ENCODE measurements at regions not wholly inside any gene's neighbourhood (a gene's known extent, or its start where the extent isn't known, plus 50 kb on each side); places are given as distances from the start of the nearest gene placed in this dataset.

- WGBS: 93% methylated on average over 1 of the region's 1 CpG
- TF ChIP-seq, protein P1, sequence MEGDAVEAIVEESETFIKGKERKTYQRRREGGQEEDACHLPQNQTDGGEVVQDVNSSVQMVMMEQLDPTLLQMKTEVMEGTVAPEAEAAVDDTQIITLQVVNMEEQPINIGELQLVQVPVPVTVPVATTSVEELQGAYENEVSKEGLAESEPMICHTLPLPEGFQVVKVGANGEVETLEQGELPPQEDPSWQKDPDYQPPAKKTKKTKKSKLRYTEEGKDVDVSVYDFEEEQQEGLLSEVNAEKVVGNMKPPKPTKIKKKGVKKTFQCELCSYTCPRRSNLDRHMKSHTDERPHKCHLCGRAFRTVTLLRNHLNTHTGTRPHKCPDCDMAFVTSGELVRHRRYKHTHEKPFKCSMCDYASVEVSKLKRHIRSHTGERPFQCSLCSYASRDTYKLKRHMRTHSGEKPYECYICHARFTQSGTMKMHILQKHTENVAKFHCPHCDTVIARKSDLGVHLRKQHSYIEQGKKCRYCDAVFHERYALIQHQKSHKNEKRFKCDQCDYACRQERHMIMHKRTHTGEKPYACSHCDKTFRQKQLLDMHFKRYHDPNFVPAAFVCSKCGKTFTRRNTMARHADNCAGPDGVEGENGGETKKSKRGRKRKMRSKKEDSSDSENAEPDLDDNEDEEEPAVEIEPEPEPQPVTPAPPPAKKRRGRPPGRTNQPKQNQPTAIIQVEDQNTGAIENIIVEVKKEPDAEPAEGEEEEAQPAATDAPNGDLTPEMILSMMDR (IDR thresholded peaks at IDR 0.05): no peak
- TF ChIP-seq POLR2A (IDR thresholded peaks at IDR 0.05) (no peak), POLR2AphosphoS5 (IDR thresholded peaks at IDR 0.05) (no peak)
- no peak for DNase-seq (ENCODE audit: low spot score)
- H3K27me3 ChIP-seq (replicated peaks; ENCODE audit: insufficient read depth): no peaks in the 10 kb centered on the region
- no peaks in the 10 kb centered on the region for H3K36me3 ChIP-seq
- no peaks in the 10 kb centered on the region for H3K9me3 ChIP-seq
- H3K4me3 ChIP-seq: no peak overlapping the region
- H3K27ac ChIP-seq: no peak overlapping the region
- no peaks in the 10 kb centered on the region for H3K4me1 ChIP-seq (replicated peaks)
- intact Hi-C loops (cut with DNase I): no loop called here
Measured at GRCh38 chr2:167613471-167613870, 633.9 kb downstream of the STK39 start.

DNA sequence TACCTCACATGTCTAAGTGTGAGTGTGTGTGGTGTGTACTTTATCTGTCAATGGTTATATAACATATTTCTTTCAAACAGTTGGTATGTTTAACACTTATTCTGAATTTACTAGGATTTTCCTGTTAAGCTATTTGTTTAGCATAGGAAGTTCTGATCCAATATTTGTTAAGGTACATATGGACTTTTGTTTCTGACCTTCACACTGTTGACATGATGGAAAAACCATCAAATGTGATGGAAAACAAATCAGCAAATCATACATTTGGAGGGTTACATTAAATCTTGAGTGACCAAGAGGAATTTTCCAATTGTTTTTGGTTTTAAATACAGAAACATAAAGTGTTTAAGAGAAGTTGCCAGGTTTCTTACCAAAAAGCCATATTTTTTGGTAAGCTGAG, 638.9 kb downstream of the STK39 start:
- Histone ChIP-seq H3K4me1 (replicated peaks) (no peaks in the 10 kb centered on the region), H3K9me3 (no peaks in the 10 kb centered on the region), H3K36me3 (no peaks in the 10 kb centered on the region), H3K27me3 (replicated peaks; ENCODE audit: insufficient read depth) (no peaks in the 10 kb centered on the region), H3K27ac (no peak overlapping the region), H3K4me3 (no peak overlapping the region)
- TF ChIP-seq POLR2A (IDR thresholded peaks at IDR 0.05): no peak
- TF ChIP-seq POLR2AphosphoS5 (IDR thresholded peaks at IDR 0.05): no peak
- TF ChIP-seq, protein P1 (IDR thresholded peaks at IDR 0.05): no peak
- DNase-seq (ENCODE audit: low spot score): no peak
- intact Hi-C loops (cut with DNase I): no loop called here

GRCh38 chr2:167607731-167608130, 639.7 kb downstream of the STK39 start:
- Histone ChIP-seq H3K4me1 (replicated peaks) (no peaks in the 10 kb centered on the region), H3K36me3 (no peaks in the 10 kb centered on the region), H3K27me3 (replicated peaks; ENCODE audit: insufficient read depth) (no peaks in the 10 kb centered on the region), H3K27ac (no peak overlapping the region), H3K4me3 (no peak overlapping the region), H3K9me3 (no peaks in the 10 kb centered on the region)
- TF ChIP-seq POLR2AphosphoS5 (IDR thresholded peaks at IDR 0.05): no peak
- TF ChIP-seq POLR2A (IDR thresholded peaks at IDR 0.05): no peak
- TF ChIP-seq, protein P1 (IDR thresholded peaks at IDR 0.05): no peak
- intact Hi-C loops (cut with DNase I): no loop called here
- WGBS: 78% methylated on average over 3 of the region's 3 CpGs
- DNase-seq (ENCODE audit: low spot score): no peak

- no peaks in the 10 kb centered on the region for H3K4me1 ChIP-seq (replicated peaks)
- DNase-seq (ENCODE audit: low spot score): no peak
- 69% methylated on average over 8 of the region's 8 CpGs for WGBS
- no peak overlapping the region for H3K4me3 ChIP-seq
- H3K36me3 ChIP-seq: no peaks in the 10 kb centered on the region
- no peaks in the 10 kb centered on the region for H3K9me3 ChIP-seq
- no peak for TF ChIP-seq POLR2A (IDR thresholded peaks at IDR 0.05)
- TF ChIP-seq, protein P1 (IDR thresholded peaks at IDR 0.05): no peak
- no peak overlapping the region for H3K27ac ChIP-seq
- intact Hi-C loops (cut with DNase I): no loop called here
- H3K27me3 ChIP-seq (replicated peaks; ENCODE audit: insufficient read depth): no peaks in the 10 kb centered on the region
Measured at GRCh38 chr2:167607211-167607610, 640.2 kb downstream of the STK39 start.

GRCh38 chr2:167602122-167602521, 645.3 kb downstream of the STK39 start:
- Histone ChIP-seq H3K36me3 (no peaks in the 10 kb centered on the region), H3K4me1 (replicated peaks) (no peaks in the 10 kb centered on the region), H3K9me3 (no peaks in the 10 kb centered on the region), H3K27me3 (replicated peaks; ENCODE audit: insufficient read depth) (no peaks in the 10 kb centered on the region), H3K27ac (no peak overlapping the region), H3K4me3 (no peak overlapping the region)
- WGBS: 96% methylated on average over 1 of the region's 1 CpG
- DNase-seq (ENCODE audit: low spot score): no peak
- intact Hi-C loops (cut with DNase I): no loop called here
- TF ChIP-seq POLR2A (IDR thresholded peaks at IDR 0.05) (no peak), POLR2AphosphoS5 (IDR thresholded peaks at IDR 0.05) (no peak)
- TF ChIP-seq, protein P1 (IDR thresholded peaks at IDR 0.05): no peak
